HCT116 (cell line): ENCODE measurements at regions not wholly inside any gene's neighbourhood (a gene's known extent, or its start where the extent isn't known, plus 50 kb on each side); places are given as distances from the start of the nearest gene placed in this dataset.

ENCODE experiments used
- ATAC-seq: fragments of 200-7000 bp; cut with Tn5 transposase; 2 replicates; pipeline ENCODE4 v1.9.1; 2020; ENCODE audit warnings: mild to moderate bottlenecking, moderate library complexity
- BruUV-seq: library from RNA; stranded (reverse); fragments of 400-500 nt; replicated peaks from 2 replicates; lab custom pipeline; 2021; lab: Mats Ljungman, UMichigan
- CTCF ChIA-PET: fragments of 300-600 bp; sonication (Branson Sonifier 250); formaldehyde crosslinking; loops from one replicate; lab custom pipeline; 2021; ENCODE audit warnings: antibody characterized with exemption; lab: Charles Lee
- POLR2A ChIA-PET: fragments of 300-600, 350-600 bp; sonication (Branson Sonifier 250); formaldehyde crosslinking; loops from one replicate; lab custom pipeline; 2021; ENCODE audit warnings: antibody characterized with exemption; lab: Charles Lee
- RAD21 ChIA-PET, 2 experiments: fragments of 300-600 bp; sonication (Branson Sonifier 250); formaldehyde crosslinking; loops; one replicate each; lab custom pipeline; 2023; ENCODE audit warnings: low total read pairs in 2 of 2; ENCODE audit not compliant: uncharacterized antibody in 2 of 2, unreplicated experiment in 2 of 2, low non-redundant PET in 1 of 2; lab: Charles Lee
- DNase-seq: peaks from one replicate; pipeline ENCODE4 v3.0.0-alpha.2; 2010; ENCODE audit warnings: low read depth, low spot score
- H2AFZ ChIP-seq: fragments of 200-600 bp; shearing (Covaris generic), sonication (generic); 2 replicates; pipeline ENCODE4 v1.6.1; 2017; ENCODE audit warnings: low read depth, mixed run types, mixed read lengths, antibody characterized with exemption, low read length; ENCODE audit not compliant: poor library complexity, severe bottlenecking
- H3K27ac ChIP-seq: 2 replicates; pipeline ENCODE4 v1.5.1; 2012; ENCODE audit warnings: low read depth, low read length
- H3K27me3 ChIP-seq: fragments of 200-600 bp; sonication (generic); 2 replicates; pipeline ENCODE4 v1.6.1; 2016; ENCODE audit warnings: mixed run types, low read length, mixed read lengths; ENCODE audit not compliant: insufficient read depth
- H3K36me3 ChIP-seq, 2 experiments: fragments of 200-500 bp in 1 of 2; fragments of 200-600 bp in 1 of 2; sonication (Bioruptor generic) in 1 of 2; sonication (generic) in 1 of 2; 2 replicates each; pipeline versions ENCODE4 v1.5.1 to v1.6.1; 2014 to 2016; ENCODE audit warnings: low read length in 2 of 2, inconsistent platforms in 1 of 2, mixed read lengths in 1 of 2, mixed run types in 1 of 2; ENCODE audit not compliant: insufficient read depth in 2 of 2, control insufficient read depth in 1 of 2
- H3K4me1 ChIP-seq, 2 experiments: fragments of 200-600 bp in 1 of 2; sonication (generic) in 1 of 2; 2 replicates each; pipeline versions ENCODE4 v1.5.1 to v1.6.1; 2012 to 2017; ENCODE audit warnings: low read length in 2 of 2, inconsistent platforms in 1 of 2, mild to moderate bottlenecking in 1 of 2, mixed read lengths in 1 of 2, mixed run types in 1 of 2, moderate library complexity in 1 of 2; ENCODE audit not compliant: insufficient read depth in 2 of 2, control insufficient read depth in 1 of 2
- H3K4me2 ChIP-seq: fragments of 200-600 bp; sonication (generic); 2 replicates; pipeline ENCODE4 v1.6.1; 2017; ENCODE audit warnings: mixed run types, low read length, mixed read lengths
- H3K4me3 ChIP-seq, 2 experiments: fragments of 200-600 bp in 1 of 2; sonication (generic) in 1 of 2; replicated peaks in 1 of 2; 2 replicates each; pipeline ENCODE4 v1.5.1; 2011 to 2016; ENCODE audit warnings: low read length in 2 of 2, control low read depth in 1 of 2, low read depth in 1 of 2, mild to moderate bottlenecking in 1 of 2, mixed read lengths in 1 of 2, mixed run types in 1 of 2
- H3K79me2 ChIP-seq: fragments of 200-600 bp; sonication (generic); 2 replicates; pipeline ENCODE4 v1.6.1; 2017; ENCODE audit warnings: mild to moderate bottlenecking, mixed run types, low read length, moderate library complexity, mixed read lengths; ENCODE audit not compliant: insufficient read depth
- H3K9ac ChIP-seq: fragments of 200-600 bp; sonication (generic); 2 replicates; pipeline ENCODE4 v1.6.1; 2016; ENCODE audit warnings: low read length, mixed read lengths
- H3K9me2 ChIP-seq: fragments of 200-600 bp; sonication (generic), shearing (Covaris generic); 2 replicates; pipeline ENCODE4 v1.6.1; 2017; ENCODE audit warnings: mixed run types, mild to moderate bottlenecking, moderate library complexity; ENCODE audit not compliant: insufficient read depth
- H3K9me3 ChIP-seq, 2 experiments: fragments of 200-500 bp in 1 of 2; fragments of 200-600 bp in 1 of 2; sonication (Bioruptor generic) in 1 of 2; sonication (generic) in 1 of 2; 2 replicates each; pipeline ENCODE4 v1.6.1; 2014 to 2017; ENCODE audit warnings: low read length in 2 of 2, mixed read lengths in 2 of 2, inconsistent platforms in 1 of 2, low read depth in 1 of 2, mild to moderate bottlenecking in 1 of 2, mixed run types in 1 of 2, moderate library complexity in 1 of 2; ENCODE audit not compliant: control insufficient read depth in 1 of 2, insufficient read depth in 1 of 2
- H4K20me1 ChIP-seq: fragments of 200-600 bp; sonication (generic), shearing (Covaris generic); 2 replicates; pipeline ENCODE4 v1.6.1; 2017; ENCODE audit warnings: mixed run types, mild to moderate bottlenecking, moderate library complexity; ENCODE audit not compliant: insufficient read depth
- CEBPB ChIP-seq: IDR thresholded peaks from 2 replicates; pipeline ENCODE4 v1.6.1; 2012; ENCODE audit warnings: low read depth
- CTCF ChIP-seq, 3 experiments: fragments of 200-600 bp in 1 of 3; sonication (generic) in 1 of 3; IDR thresholded peaks in 2 of 3; conservative IDR thresholded peaks in 1 of 3; 2 replicates each; pipeline ENCODE4 v1.5.1; 2012 to 2017; ENCODE audit warnings: low read depth in 2 of 3, low read length in 2 of 3, antibody characterized with exemption in 1 of 3, borderline replicate concordance in 1 of 3, control low read depth in 1 of 3, mild to moderate bottlenecking in 1 of 3, mixed read lengths in 1 of 3, mixed run types in 1 of 3, moderate library complexity in 1 of 3; ENCODE audit not compliant: insufficient read depth in 1 of 3
- EGR1 ChIP-seq: IDR thresholded peaks from 2 replicates; pipeline ENCODE4 v1.6.1; 2012; ENCODE audit warnings: low read depth
- EZH2 ChIP-seq: fragments of 200-600 bp; sonication (generic); IDR thresholded peaks from 2 replicates; pipeline ENCODE4 v1.6.1; 2017; ENCODE audit warnings: antibody characterized with exemption, mixed run types
- FOSL1 ChIP-seq: IDR thresholded peaks from 2 replicates; pipeline ENCODE4 v1.6.1; 2012; ENCODE audit warnings: low read depth
- JUND ChIP-seq: IDR thresholded peaks from 2 replicates; pipeline ENCODE4 v1.6.1; 2012
- MAX ChIP-seq: IDR thresholded peaks from 2 replicates; pipeline ENCODE4 v1.6.1; 2012
- SIN3A ChIP-seq: IDR thresholded peaks from 2 replicates; pipeline ENCODE4 v1.6.1; 2012; ENCODE audit warnings: low read depth
- SP1 ChIP-seq: IDR thresholded peaks from 2 replicates; pipeline ENCODE4 v1.6.1; 2012; ENCODE audit warnings: low read depth
- SRF ChIP-seq: IDR thresholded peaks from 2 replicates; pipeline ENCODE4 v1.6.1; 2012; ENCODE audit warnings: low read depth
- TCF7L2 ChIP-seq: IDR thresholded peaks from 2 replicates; pipeline ENCODE4 v1.7.0; 2011; ENCODE audit warnings: borderline replicate concordance, inconsistent platforms; ENCODE audit not compliant: insufficient read depth, insufficient read length; ENCODE audit errors: extremely low read depth
- YY1 ChIP-seq: IDR thresholded peaks from 2 replicates; pipeline ENCODE4 v1.6.1; 2011; ENCODE audit warnings: low read length, low read depth, moderate library complexity, mild to moderate bottlenecking; ENCODE audit not compliant: insufficient replicate concordance; ENCODE audit errors: extremely low read depth
- ZBTB33 ChIP-seq: IDR thresholded peaks from 2 replicates; pipeline ENCODE4 v1.6.1; 2011; ENCODE audit warnings: mild to moderate bottlenecking, low read length, moderate library complexity; ENCODE audit not compliant: insufficient replicate concordance; ENCODE audit errors: extremely low read depth
- intact Hi-C: fragments of 100-400 bp; cut with micrococcal nuclease; formaldehyde crosslinking; loops from 2 replicates; pipeline ENCODE4 v1.10.0; 2022

GRCh38 chr12:30095511-30095910 lies 311.8 kb upstream of the TMTC1 start:
- intact Hi-C loops = no loop called here
- ChIA-PET POLR2A (no interaction called here), CTCF (no interaction called here), RAD21 (no interaction called here)
- no peak for ATAC-seq
- no peak overlapping the region for H2AFZ ChIP-seq
- H3K4me2 ChIP-seq = no peak overlapping the region
- no TSS peak for BruUV-seq
- DNase-seq = no peak
- H3K9me3 ChIP-seq = no peaks in the 10 kb centered on the region
- H3K79me2 ChIP-seq = no peaks in the 10 kb centered on the region
- no peaks in the 10 kb centered on the region for H3K9me2 ChIP-seq
- TF ChIP-seq SRF (no peak), MAX (no peak), EZH2 (no peak), ZBTB33 (no peak), JUND (no peak), SIN3A (no peak)
- TF ChIP-seq, all 23 proteins: peak for 0
- no peaks in the 10 kb centered on the region for H4K20me1 ChIP-seq
- H3K27me3 ChIP-seq = no peaks in the 10 kb centered on the region
- no peaks in the 10 kb centered on the region for H3K4me1 ChIP-seq
- no peaks in the 10 kb centered on the region for H3K36me3 ChIP-seq
- H3K27ac ChIP-seq = no peak overlapping the region
- H3K9ac ChIP-seq = no peak overlapping the region
- no peak overlapping the region for H3K4me3 ChIP-seq

- no peak overlapping the region for H3K27ac ChIP-seq
- TF ChIP-seq TCF7L2 = no peak
- no peak for TF ChIP-seq SP1
- TF ChIP-seq CEBPB = no peak
- no peak for TF ChIP-seq MAX
- TF ChIP-seq YY1 = no peak
- TF ChIP-seq JUND = no peak
- TF ChIP-seq ZBTB33 = no peak
- TF ChIP-seq EGR1 = no peak
- no peak for TF ChIP-seq FOSL1
- no peak for TF ChIP-seq CTCF (IDR thresholded peaks at IDR 0.05 in 2 of 3, conservative IDR thresholded peaks at IDR 0.05 in 1 of 3; ENCODE audit: borderline replicate concordance in 1 of 3, insufficient read depth in 1 of 3, low read depth in 2 of 3, low read length in 2 of 3)
Measured at GRCh38 chr12:30092983-30093617, 309.4 kb upstream of the TMTC1 start.

More at GRCh38 chr12:30092983-30093617, 309.4 kb upstream of the TMTC1 start:
- ChIA-PET POLR2A (no interaction called here), RAD21 (no interaction called here), CTCF (no interaction called here)
- Histone ChIP-seq H3K36me3 (no peaks in the 10 kb centered on the region), H4K20me1 (no peaks in the 10 kb centered on the region), H3K4me2 (no peak overlapping the region), H3K79me2 (no peaks in the 10 kb centered on the region), H3K4me1 (no peaks in the 10 kb centered on the region), H3K9me2 (no peaks in the 10 kb centered on the region), H3K27me3 (no peaks in the 10 kb centered on the region; the same call in 1 of the 2 replicates), H3K9me3 (no peaks in the 10 kb centered on the region), H3K9ac (no peak overlapping the region), H2AFZ (no peak overlapping the region), H3K4me3 (no peak overlapping the region)
- intact Hi-C loops = no loop called here
- ATAC-seq (no peak), DNase-seq (no peak)
- no TSS peak for BruUV-seq
